Upper lobe of left lung (tissue), 6 donors: ENCODE measurements at regions not wholly inside any gene's neighbourhood (a gene's known extent, or its start where the extent isn't known, plus 50 kb on each side); places are given as distances from the start of the nearest gene placed in this dataset.

Source experiments
- ATAC-seq, 2 donors: fragments of 200-7000 bp; cut with Tn5 transposase; one replicate each; pipeline ENCODE4 v1.9.1; 2022; ENCODE audit warnings: mild to moderate bottlenecking in 2 of 2, moderate library complexity in 2 of 2; ENCODE audit not compliant: low FRiP score in 2 of 2
- DNase-seq, 2 donors: peaks; one replicate each; pipeline ENCODE4 v3.0.0-alpha.2; 2019 to 2020
- H3K27ac ChIP-seq, 4 donors: fragments of 200-600 bp; sonication (generic); one replicate each; pipeline ENCODE4 v1.5.1; 2016 to 2019
- H3K27me3 ChIP-seq, 4 donors: fragments of 200-600 bp; sonication (generic); one replicate each; pipeline ENCODE4 v1.5.1; 2017 to 2019
- H3K36me3 ChIP-seq, 4 donors: fragments of 200-600 bp; sonication (generic); one replicate each; pipeline ENCODE4 v1.5.1; 2016 to 2019
- H3K4me1 ChIP-seq, 4 donors: fragments of 200-600 bp; sonication (generic); one replicate each; pipeline ENCODE4 v1.5.1; 2018 to 2019
- H3K4me3 ChIP-seq, 4 donors: fragments of 200-600 bp; sonication (generic); one replicate each; pipeline ENCODE4 v1.5.1; 2017 to 2019; ENCODE audit warnings: mild to moderate bottlenecking in 2 of 4, moderate library complexity in 1 of 4
- H3K9me3 ChIP-seq, 4 donors: fragments of 200-600 bp; sonication (generic); one replicate each; pipeline ENCODE4 v1.5.1; 2018 to 2019
- EP300 ChIP-seq, 4 donors: sonication (generic); formaldehyde crosslinking; IDR thresholded peaks; one replicate each; pipeline ENCODE4 v1.5.1; 2017; ENCODE audit warnings: antibody characterized with exemption in 4 of 4, control low read depth in 2 of 4
- POLR2A ChIP-seq, 4 donors: fragments of 450-650 bp; IDR thresholded peaks; one replicate each; pipeline ENCODE4 v1.5.1; 2016 to 2017; ENCODE audit warnings: antibody characterized with exemption in 4 of 4, mild to moderate bottlenecking in 2 of 4
- POLR2AphosphoS5 ChIP-seq, 2 donors: sonication (generic); formaldehyde crosslinking; IDR thresholded peaks; one replicate each; pipeline ENCODE4 v1.5.1; 2017; ENCODE audit warnings: antibody characterized with exemption in 2 of 2
- WGBS, 2 donors: methylation state at CpG; one replicate each; pipeline ENCODE4 v1.1.5; 2017 to 2018; 5-methylcytosine and 5-hydroxymethylcytosine counted together
- TF ChIP-seq, protein P1 (sequence below), 6 experiments: fragments of 450-650 bp in 4 of 6; fragments of 200-600 bp in 2 of 6; sonication (generic) in 2 of 6; IDR thresholded peaks; one replicate each; pipeline ENCODE4 v1.5.1; 2016 to 2019; ENCODE audit warnings: antibody characterized with exemption in 6 of 6
- donor health status: DM: no; HTN: no; CAD: no; lungs with moderate emphysema.
- donor health status: DM: no; HTN: yes; CAD: no; lungs with severe emphysema.

DNA sequence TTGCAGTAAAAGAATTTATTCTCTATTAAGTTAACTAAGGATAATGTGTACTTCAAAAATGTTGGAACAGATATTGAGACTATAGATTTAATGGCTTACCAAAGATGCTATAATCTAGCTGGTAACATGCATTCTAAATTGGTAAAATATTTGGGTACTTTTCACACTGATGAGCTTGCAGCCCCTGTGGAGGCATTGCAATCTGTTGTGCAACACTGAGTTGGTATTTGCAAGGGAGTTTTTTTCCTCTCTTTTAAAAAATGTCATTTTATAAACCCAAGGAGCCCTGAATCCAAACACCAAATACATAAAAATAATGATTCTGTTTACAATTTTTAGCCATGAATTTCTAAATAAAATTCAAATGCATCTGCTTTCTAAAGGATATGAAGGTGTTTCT lies 944.8 kb downstream of the DTWD2 start:
- TF ChIP-seq, protein P1, sequence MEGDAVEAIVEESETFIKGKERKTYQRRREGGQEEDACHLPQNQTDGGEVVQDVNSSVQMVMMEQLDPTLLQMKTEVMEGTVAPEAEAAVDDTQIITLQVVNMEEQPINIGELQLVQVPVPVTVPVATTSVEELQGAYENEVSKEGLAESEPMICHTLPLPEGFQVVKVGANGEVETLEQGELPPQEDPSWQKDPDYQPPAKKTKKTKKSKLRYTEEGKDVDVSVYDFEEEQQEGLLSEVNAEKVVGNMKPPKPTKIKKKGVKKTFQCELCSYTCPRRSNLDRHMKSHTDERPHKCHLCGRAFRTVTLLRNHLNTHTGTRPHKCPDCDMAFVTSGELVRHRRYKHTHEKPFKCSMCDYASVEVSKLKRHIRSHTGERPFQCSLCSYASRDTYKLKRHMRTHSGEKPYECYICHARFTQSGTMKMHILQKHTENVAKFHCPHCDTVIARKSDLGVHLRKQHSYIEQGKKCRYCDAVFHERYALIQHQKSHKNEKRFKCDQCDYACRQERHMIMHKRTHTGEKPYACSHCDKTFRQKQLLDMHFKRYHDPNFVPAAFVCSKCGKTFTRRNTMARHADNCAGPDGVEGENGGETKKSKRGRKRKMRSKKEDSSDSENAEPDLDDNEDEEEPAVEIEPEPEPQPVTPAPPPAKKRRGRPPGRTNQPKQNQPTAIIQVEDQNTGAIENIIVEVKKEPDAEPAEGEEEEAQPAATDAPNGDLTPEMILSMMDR (IDR thresholded peaks at IDR 0.05): no peak
- TF ChIP-seq POLR2AphosphoS5 (IDR thresholded peaks at IDR 0.05): no peak
- no peak for TF ChIP-seq POLR2A (IDR thresholded peaks at IDR 0.05)
- TF ChIP-seq EP300 (IDR thresholded peaks at IDR 0.05): no peak
- no peak for ATAC-seq
- Histone ChIP-seq H3K4me1 (no peaks in the 10 kb centered on the region), H3K9me3 (no peaks in the 10 kb centered on the region), H3K27me3 (no peaks in the 10 kb centered on the region), H3K27ac (no peak overlapping the region), H3K4me3 (no peak overlapping the region), H3K36me3 (no peaks in the 10 kb centered on the region)
- DNase-seq: no peak

DNA sequence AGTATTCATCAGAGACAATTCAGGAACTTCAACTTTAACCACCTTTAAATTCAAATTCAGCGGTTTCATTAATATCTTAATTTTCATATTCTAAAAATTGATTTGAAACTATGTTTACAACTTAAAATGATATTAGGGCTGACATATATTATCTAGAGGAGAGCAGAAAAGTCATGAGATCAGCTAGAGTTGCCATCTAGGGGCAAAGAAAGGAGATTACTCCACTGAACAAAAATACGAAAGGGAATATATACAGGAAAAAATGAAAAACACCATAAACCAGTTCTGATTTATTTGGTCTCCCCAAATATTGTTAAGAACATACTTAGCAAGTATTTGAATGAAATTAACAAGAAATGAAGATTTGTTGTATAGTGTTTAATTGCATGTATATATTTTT lies 946.3 kb downstream of the DTWD2 start:
- TF ChIP-seq EP300 (IDR thresholded peaks at IDR 0.05): no peak
- TF ChIP-seq, protein P1 (IDR thresholded peaks at IDR 0.05): no peak
- TF ChIP-seq POLR2AphosphoS5 (IDR thresholded peaks at IDR 0.05): no peak
- no peak for TF ChIP-seq POLR2A (IDR thresholded peaks at IDR 0.05)
- WGBS, 2 donors: 67 to 70% methylated on average over 2 of the region's 2 CpGs
- ATAC-seq (no peak), DNase-seq (no peak)
- Histone ChIP-seq H3K27me3 (no peaks in the 10 kb centered on the region), H3K4me1 (no peaks in the 10 kb centered on the region), H3K36me3 (no peaks in the 10 kb centered on the region), H3K9me3 (no peaks in the 10 kb centered on the region), H3K4me3 (no peak overlapping the region), H3K27ac (no peak overlapping the region)

DNA sequence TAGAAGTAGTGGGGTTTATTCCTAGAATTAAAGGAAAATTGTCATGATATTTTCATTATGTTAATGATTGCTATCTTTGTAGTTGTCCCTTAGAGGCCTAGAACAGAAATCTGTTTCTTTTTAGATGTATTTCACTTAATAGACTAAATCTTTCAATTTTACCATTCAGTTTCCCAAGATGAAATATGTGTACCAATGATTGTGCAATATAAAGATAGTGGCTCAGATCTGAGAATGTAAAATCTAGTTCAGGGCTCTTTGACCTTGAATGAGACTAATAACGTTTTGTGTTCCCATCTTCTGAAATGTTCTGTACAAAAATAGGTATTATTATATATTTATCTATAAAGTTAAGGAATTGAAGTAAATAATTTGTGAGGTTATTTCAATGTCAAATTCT lies 947.9 kb downstream of the DTWD2 start:
- TF ChIP-seq POLR2AphosphoS5 (IDR thresholded peaks at IDR 0.05) (no peak), POLR2A (IDR thresholded peaks at IDR 0.05) (no peak), EP300 (IDR thresholded peaks at IDR 0.05) (no peak)
- TF ChIP-seq, protein P1 (IDR thresholded peaks at IDR 0.05): no peak
- 72 to 74% methylated on average over 1 of the region's 1 CpG for WGBS, 2 donors

DNA sequence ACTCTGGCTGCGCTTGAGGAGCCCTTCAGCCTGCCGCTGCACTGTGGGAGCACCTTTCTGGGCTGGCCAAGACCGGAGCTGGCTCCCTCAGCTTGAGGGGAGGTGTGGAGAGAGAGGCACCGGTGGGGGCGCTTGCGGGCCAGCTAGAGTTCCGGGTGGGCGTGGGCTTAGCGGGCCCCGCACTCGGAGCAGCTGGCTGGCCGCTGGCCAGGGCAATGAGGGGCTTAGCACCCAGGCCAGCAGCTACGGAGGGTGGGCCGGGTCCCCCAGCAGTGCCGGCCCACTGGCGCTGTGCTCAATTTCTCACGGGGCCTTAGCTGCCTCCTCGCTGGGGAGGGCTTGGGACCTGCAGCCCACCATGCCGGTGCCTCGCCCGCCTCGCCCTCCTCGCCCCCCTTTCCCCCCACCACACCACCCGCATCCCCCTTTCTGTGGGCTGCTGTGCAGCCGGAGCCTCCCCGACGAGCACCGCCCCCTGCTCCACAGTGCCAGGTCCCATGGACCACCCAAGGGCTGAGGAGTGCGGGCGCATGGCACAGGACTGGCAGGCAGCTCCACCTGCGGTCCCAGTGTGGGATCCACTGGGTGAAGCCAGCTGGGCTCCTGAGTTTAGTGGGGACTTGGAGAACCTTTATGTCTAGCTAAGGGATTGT lies 954.5 kb downstream of the DTWD2 start:
- ATAC-seq: no peak
- TF ChIP-seq EP300 (IDR thresholded peaks at IDR 0.05) (no peak), POLR2A (IDR thresholded peaks at IDR 0.05) (no peak)
- TF ChIP-seq, protein P1 (IDR thresholded peaks at IDR 0.05): no peak
- Histone ChIP-seq H3K27me3 (no peaks in the 10 kb centered on the region), H3K36me3 (no peaks in the 10 kb centered on the region), H3K9me3 (no peaks in the 10 kb centered on the region), H3K4me1 (no peaks in the 10 kb centered on the region), H3K4me3 (no peak overlapping the region), H3K27ac (no peak overlapping the region)
- 91 to 93% methylated on average over 24 to 31 of the region's 31 CpGs for WGBS, 2 donors
- DNase-seq: peak in 1 of 2 donors; percentile 73

More for the DNA sequence above, 947.9 kb downstream of the DTWD2 start:
- H3K36me3 ChIP-seq: no peaks in the 10 kb centered on the region
- H3K27me3 ChIP-seq: no peaks in the 10 kb centered on the region
- H3K9me3 ChIP-seq: no peaks in the 10 kb centered on the region
- H3K4me3 ChIP-seq: no peak overlapping the region
- no peaks in the 10 kb centered on the region for H3K4me1 ChIP-seq
- DNase-seq (no peak), ATAC-seq (no peak)
- no peak overlapping the region for H3K27ac ChIP-seq

DNA sequence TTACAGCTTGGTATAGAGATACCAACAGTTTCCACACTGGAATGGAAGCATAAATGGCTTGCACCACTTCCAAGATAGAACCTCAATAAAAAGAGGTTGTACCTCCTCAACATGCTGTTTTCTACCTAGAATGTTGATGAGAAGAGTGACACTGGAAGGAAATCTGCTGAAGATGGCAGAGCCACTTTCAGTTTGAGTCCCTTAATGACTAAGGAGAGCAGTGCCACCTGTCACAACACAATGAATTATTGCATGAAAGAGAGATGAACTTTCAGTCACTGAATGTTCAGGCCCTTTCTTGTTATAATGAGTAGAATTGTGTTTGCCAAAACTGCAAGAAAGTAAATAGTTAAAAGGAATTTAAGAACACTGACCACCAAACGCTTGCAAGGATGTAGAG lies 958.5 kb downstream of the DTWD2 start:
- no peak for TF ChIP-seq EP300 (IDR thresholded peaks at IDR 0.05)
- no peaks in the 10 kb centered on the region for H3K27me3 ChIP-seq
- no peaks in the 10 kb centered on the region for H3K36me3 ChIP-seq
- no peaks in the 10 kb centered on the region for H3K4me1 ChIP-seq
- WGBS, 2 donors: 70 to 77% methylated on average over 1 of the region's 1 CpG
- no peaks in the 10 kb centered on the region for H3K9me3 ChIP-seq
- H3K27ac ChIP-seq: no peak overlapping the region
- ATAC-seq (no peak), DNase-seq (no peak)
- H3K4me3 ChIP-seq: no peak overlapping the region
